ENCODE measurements at regions not wholly inside any gene's neighbourhood (a gene's known extent, or its start where the extent isn't known, plus 50 kb on each side); places are given as distances from the start of the nearest gene placed in this dataset.

- H3K27me3 Mint-ChIP-seq: no peaks in the 10 kb centered on the region
- H3K36me3 Mint-ChIP-seq (ENCODE audit: low read depth): no peaks in the 10 kb centered on the region
- H3K27ac Mint-ChIP-seq: no peak overlapping the region
- no peaks in the 10 kb centered on the region for H3K4me1 Mint-ChIP-seq (ENCODE audit: low read depth)
- intact Hi-C loops (cut with micrococcal nuclease): no loop called here
- H3K4me3 Mint-ChIP-seq: no peak overlapping the region
- H3K9me3 Mint-ChIP-seq: no peaks in the 10 kb centered on the region
Observed at GRCh38 chr3:103947062-103947461, 1419.6 kb upstream of the ALCAM start.

GRCh38 chr3:103949693-103950092 lies 1417.0 kb upstream of the ALCAM start:
- intact Hi-C loops (cut with micrococcal nuclease): no loop called here
- Mint-ChIP-seq H3K27ac (no peak overlapping the region), H3K4me1 (ENCODE audit: low read depth) (no peaks in the 10 kb centered on the region)

GRCh38 chr3:103950676-103951075 lies 1416.0 kb upstream of the ALCAM start:
- Mint-ChIP-seq H3K27ac (no peak overlapping the region), H3K36me3 (ENCODE audit: low read depth) (no peaks in the 10 kb centered on the region), H3K4me3 (no peak overlapping the region), H3K9me3 (no peaks in the 10 kb centered on the region), H3K4me1 (ENCODE audit: low read depth) (no peaks in the 10 kb centered on the region), H3K27me3 (no peaks in the 10 kb centered on the region)
- intact Hi-C loops (cut with micrococcal nuclease): no loop called here

More at GRCh38 chr3:103949693-103950092, 1417.0 kb upstream of the ALCAM start:
- Mint-ChIP-seq H3K36me3 (ENCODE audit: low read depth) (no peaks in the 10 kb centered on the region), H3K9me3 (no peaks in the 10 kb centered on the region), H3K4me3 (no peak overlapping the region), H3K27me3 (no peaks in the 10 kb centered on the region)

- Mint-ChIP-seq H3K27me3 (no peaks in the 10 kb centered on the region), H3K36me3 (ENCODE audit: low read depth) (no peaks in the 10 kb centered on the region), H3K4me3 (no peak overlapping the region), H3K9me3 (no peaks in the 10 kb centered on the region), H3K27ac (no peak overlapping the region), H3K4me1 (ENCODE audit: low read depth) (no peaks in the 10 kb centered on the region)
- intact Hi-C loops (cut with micrococcal nuclease): no loop called here
Observed at GRCh38 chr3:103953796-103954195, 1412.9 kb upstream of the ALCAM start.

- H3K27ac Mint-ChIP-seq: no peak overlapping the region
- H3K9me3 Mint-ChIP-seq: no peaks in the 10 kb centered on the region
- intact Hi-C loops (cut with micrococcal nuclease): no loop called here
- H3K36me3 Mint-ChIP-seq (ENCODE audit: low read depth): no peaks in the 10 kb centered on the region
- H3K4me3 Mint-ChIP-seq: no peak overlapping the region
- H3K4me1 Mint-ChIP-seq (ENCODE audit: low read depth): no peaks in the 10 kb centered on the region
- no peaks in the 10 kb centered on the region for H3K27me3 Mint-ChIP-seq
Observed at GRCh38 chr3:103960819-103961218, 1405.9 kb upstream of the ALCAM start.

- Mint-ChIP-seq H3K9me3 (no peaks in the 10 kb centered on the region), H3K27ac (no peak overlapping the region), H3K27me3 (no peaks in the 10 kb centered on the region), H3K36me3 (ENCODE audit: low read depth) (no peaks in the 10 kb centered on the region), H3K4me1 (ENCODE audit: low read depth) (no peaks in the 10 kb centered on the region), H3K4me3 (no peak overlapping the region)
- intact Hi-C loops (cut with micrococcal nuclease): no loop called here
Observed at GRCh38 chr3:103963599-103963998, 1403.1 kb upstream of the ALCAM start.

- intact Hi-C loops (cut with micrococcal nuclease): no loop called here
- H3K27ac Mint-ChIP-seq: no peak overlapping the region
- H3K36me3 Mint-ChIP-seq (ENCODE audit: low read depth): no peaks in the 10 kb centered on the region
- no peaks in the 10 kb centered on the region for H3K27me3 Mint-ChIP-seq
- H3K9me3 Mint-ChIP-seq: no peaks in the 10 kb centered on the region
- no peak overlapping the region for H3K4me3 Mint-ChIP-seq
- H3K4me1 Mint-ChIP-seq (ENCODE audit: low read depth): no peaks in the 10 kb centered on the region
Observed at GRCh38 chr3:103965764-103966163, 1400.9 kb upstream of the ALCAM start.

- no peak overlapping the region for H3K27ac Mint-ChIP-seq
- H3K36me3 Mint-ChIP-seq (ENCODE audit: low read depth): no peaks in the 10 kb centered on the region
- no peak overlapping the region for H3K4me3 Mint-ChIP-seq
- intact Hi-C loops (cut with micrococcal nuclease): no loop called here
- H3K4me1 Mint-ChIP-seq (ENCODE audit: low read depth): no peaks in the 10 kb centered on the region
- H3K9me3 Mint-ChIP-seq: peaks cover under 1% of the 10 kb centered on the region
- H3K27me3 Mint-ChIP-seq: no peaks in the 10 kb centered on the region
Observed at GRCh38 chr3:103966749-103967148, 1400.0 kb upstream of the ALCAM start.

GRCh38 chr3:103968131-103968530 lies 1398.6 kb upstream of the ALCAM start:
- Mint-ChIP-seq H3K4me3 (no peak overlapping the region), H3K4me1 (ENCODE audit: low read depth) (no peaks in the 10 kb centered on the region), H3K27ac (no peak overlapping the region), H3K27me3 (no peaks in the 10 kb centered on the region), H3K36me3 (ENCODE audit: low read depth) (no peaks in the 10 kb centered on the region), H3K9me3 (peaks cover 11% of the 10 kb centered on the region)
- intact Hi-C loops (cut with micrococcal nuclease): no loop called here

GRCh38 chr3:103968751-103969150 lies 1398.0 kb upstream of the ALCAM start:
- H3K4me3 Mint-ChIP-seq: no peak overlapping the region
- H3K36me3 Mint-ChIP-seq (ENCODE audit: low read depth): no peaks in the 10 kb centered on the region
- H3K4me1 Mint-ChIP-seq (ENCODE audit: low read depth): no peaks in the 10 kb centered on the region
- H3K27me3 Mint-ChIP-seq: no peaks in the 10 kb centered on the region
- peaks cover 16% of the 10 kb centered on the region for H3K9me3 Mint-ChIP-seq
- H3K27ac Mint-ChIP-seq: no peak overlapping the region
- intact Hi-C loops (cut with micrococcal nuclease): no loop called here

- no peaks in the 10 kb centered on the region for H3K4me1 Mint-ChIP-seq (ENCODE audit: low read depth)
- H3K9me3 Mint-ChIP-seq: peaks cover 24% of the 10 kb centered on the region
- no peak overlapping the region for H3K4me3 Mint-ChIP-seq
- no peak overlapping the region for H3K27ac Mint-ChIP-seq
- intact Hi-C loops (cut with micrococcal nuclease): no loop called here
- no peaks in the 10 kb centered on the region for H3K36me3 Mint-ChIP-seq (ENCODE audit: low read depth)
- H3K27me3 Mint-ChIP-seq: no peaks in the 10 kb centered on the region
Observed at GRCh38 chr3:103976931-103977339, 1389.8 kb upstream of the ALCAM start.

GRCh38 chr3:103977417-103977816 lies 1389.3 kb upstream of the ALCAM start:
- intact Hi-C loops (cut with micrococcal nuclease): no loop called here
- Mint-ChIP-seq H3K4me3 (no peak overlapping the region), H3K4me1 (ENCODE audit: low read depth) (no peaks in the 10 kb centered on the region), H3K27ac (no peak overlapping the region), H3K27me3 (no peaks in the 10 kb centered on the region), H3K9me3 (peaks cover 20% of the 10 kb centered on the region), H3K36me3 (ENCODE audit: low read depth) (no peaks in the 10 kb centered on the region)

GRCh38 chr3:103991461-103992115 lies 1375.1 kb upstream of the ALCAM start:
- no peaks in the 10 kb centered on the region for H3K4me1 Mint-ChIP-seq (ENCODE audit: low read depth)
- no peak overlapping the region for H3K27ac Mint-ChIP-seq
- intact Hi-C loops (cut with micrococcal nuclease): no loop called here
- H3K27me3 Mint-ChIP-seq: no peaks in the 10 kb centered on the region
- no peaks in the 10 kb centered on the region for H3K36me3 Mint-ChIP-seq (ENCODE audit: low read depth)
- no peak overlapping the region for H3K4me3 Mint-ChIP-seq
- peaks cover 19% of the 10 kb centered on the region for H3K9me3 Mint-ChIP-seq

- Mint-ChIP-seq H3K36me3 (ENCODE audit: low read depth) (no peaks in the 10 kb centered on the region), H3K4me3 (no peak overlapping the region), H3K27me3 (no peaks in the 10 kb centered on the region)
Observed at GRCh38 chr3:103992469-103992868, 1374.2 kb upstream of the ALCAM start.

GRCh38 chr3:104004956-104005355 lies 1361.8 kb upstream of the ALCAM start:
- intact Hi-C loops (cut with micrococcal nuclease): no loop called here
- no peak overlapping the region for H3K4me3 Mint-ChIP-seq

More at GRCh38 chr3:103992469-103992868, 1374.2 kb upstream of the ALCAM start:
- intact Hi-C loops (cut with micrococcal nuclease): no loop called here
- Mint-ChIP-seq H3K9me3 (peaks cover 19% of the 10 kb centered on the region), H3K4me1 (ENCODE audit: low read depth) (no peaks in the 10 kb centered on the region), H3K27ac (no peak overlapping the region)

More at GRCh38 chr3:104004956-104005355, 1361.8 kb upstream of the ALCAM start:
- H3K27ac Mint-ChIP-seq: no peak overlapping the region
- H3K36me3 Mint-ChIP-seq (ENCODE audit: low read depth): no peaks in the 10 kb centered on the region
- H3K27me3 Mint-ChIP-seq: no peaks in the 10 kb centered on the region
- H3K4me1 Mint-ChIP-seq (ENCODE audit: low read depth): no peaks in the 10 kb centered on the region
- no peaks in the 10 kb centered on the region for H3K9me3 Mint-ChIP-seq

Data from dendritic cell treated with granulocyte-macrophage colony-stimulating factor and Interleukin-4, amounts not matched to agents 40 ng/mL and 50 ng/mL, for 4 days (primary cell).